Natural killer cell (primary cell): ENCODE measurements at regions not wholly inside any gene's neighbourhood (a gene's known extent, or its start where the extent isn't known, plus 50 kb on each side); places are given as distances from the start of the nearest gene placed in this dataset.
A peak's percentile ranks its signal among the peaks of the same experiment; 100 is the strongest.
"Not testable (repeated sequence)": the region's sequence is repeated elsewhere in the genome, so short reads cannot be mapped to it uniquely, and the experiment has no call there.

ENCODE experiments used
- ATAC-seq, 3 donors: fragments of 150-1000 bp in 2 of 3; fragments of 200-7000 bp in 1 of 3; cut with Tn5 transposase; 1 replicate in 1 of 3; 2 replicates in 2 of 3; pipeline ENCODE4 v1.10.0; 2021; ENCODE audit warnings: mild to moderate bottlenecking in 2 of 3, moderate library complexity in 2 of 3
- DNase-seq, 2 donors: peaks; one replicate each; pipeline versions ENCODE4 v3.0.0 to v3.0.0-alpha.2; 2013 to 2021; ENCODE audit warnings: mixed read lengths in 1 of 2
- H3K27ac ChIP-seq: one replicate; pipeline ENCODE4 v1.5.1; 2013; ENCODE audit warnings: mild to moderate bottlenecking, low read length
- H3K27me3 ChIP-seq: one replicate; pipeline ENCODE4 v1.6.1; 2013; ENCODE audit warnings: low read length; ENCODE audit not compliant: control insufficient read depth, insufficient read depth
- H3K36me3 ChIP-seq: one replicate; pipeline ENCODE4 v1.6.1; 2013; ENCODE audit warnings: low read length; ENCODE audit not compliant: control insufficient read depth, insufficient read depth
- H3K4me1 ChIP-seq: one replicate; pipeline ENCODE4 v1.6.1; 2013; ENCODE audit warnings: low read length; ENCODE audit not compliant: control insufficient read depth, insufficient read depth
- H3K4me3 ChIP-seq: one replicate; pipeline ENCODE4 v1.5.1; 2013; ENCODE audit warnings: low read length
- H3K9me3 ChIP-seq: one replicate; pipeline ENCODE4 v1.6.1; 2013; ENCODE audit warnings: low read length; ENCODE audit not compliant: control insufficient read depth, insufficient read depth
- H3K27ac Mint-ChIP-seq, 2 donors: one replicate each; pipeline ENCODE4 v1.8.0; 2022; ENCODE audit warnings: mild to moderate bottlenecking in 2 of 2, mixed read lengths in 2 of 2, moderate library complexity in 1 of 2
- H3K27me3 Mint-ChIP-seq, 2 donors: one replicate each; pipeline ENCODE4 v1.8.0; 2022; ENCODE audit warnings: low read depth in 2 of 2, mixed read lengths in 2 of 2
- H3K36me3 Mint-ChIP-seq: one replicate; pipeline ENCODE4 v1.8.0; 2022; ENCODE audit warnings: mixed read lengths
- H3K4me1 Mint-ChIP-seq, 2 donors: one replicate each; pipeline ENCODE4 v1.8.0; 2022; ENCODE audit warnings: mixed read lengths in 2 of 2
- H3K4me3 Mint-ChIP-seq: one replicate; pipeline ENCODE4 v1.8.0; 2022; ENCODE audit warnings: mild to moderate bottlenecking, moderate library complexity, mixed read lengths
- H3K9me3 Mint-ChIP-seq, 2 donors: one replicate each; pipeline ENCODE4 v1.8.0; 2022; ENCODE audit warnings: mixed read lengths in 2 of 2
- WGBS: methylation state at CpG from one replicate; pipeline ENCODE4 v1.1.7; 2013; ENCODE audit warnings: missing lambda C conversion rate; ENCODE audit not compliant: insufficient coverage; 5-methylcytosine and 5-hydroxymethylcytosine counted together
- intact Hi-C: fragments of 100-400 bp; cut with micrococcal nuclease; formaldehyde crosslinking; loops from one replicate; pipeline ENCODE4 v1.14.2; 2022
- TF ChIP-seq, protein P1 (sequence below): fragments of 200-600 bp; IDR thresholded peaks from one replicate; pipeline ENCODE4 v1.8.0; 2022; ENCODE audit warnings: antibody characterized with exemption

DNA sequence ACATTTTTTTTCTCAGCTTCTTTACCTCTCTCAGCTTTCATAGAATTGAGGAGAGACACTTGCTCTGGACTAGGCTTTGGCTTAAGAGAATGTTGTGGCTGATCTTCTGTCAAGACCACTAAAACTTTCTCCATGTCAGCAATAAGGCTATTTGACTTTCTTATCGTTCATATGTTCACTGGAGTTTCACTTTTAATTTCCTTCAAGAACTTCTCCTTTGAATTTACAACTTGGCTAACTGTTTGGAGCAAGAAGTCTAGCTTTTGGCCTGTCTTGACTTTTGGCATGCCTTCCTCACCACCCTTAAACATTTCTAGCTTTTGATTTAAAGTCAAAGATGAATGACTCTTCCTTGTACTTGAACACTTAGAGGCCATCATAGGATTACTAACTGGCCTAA is 104.4 kb upstream of the SLC39A10 start:
- TF ChIP-seq, protein P1, sequence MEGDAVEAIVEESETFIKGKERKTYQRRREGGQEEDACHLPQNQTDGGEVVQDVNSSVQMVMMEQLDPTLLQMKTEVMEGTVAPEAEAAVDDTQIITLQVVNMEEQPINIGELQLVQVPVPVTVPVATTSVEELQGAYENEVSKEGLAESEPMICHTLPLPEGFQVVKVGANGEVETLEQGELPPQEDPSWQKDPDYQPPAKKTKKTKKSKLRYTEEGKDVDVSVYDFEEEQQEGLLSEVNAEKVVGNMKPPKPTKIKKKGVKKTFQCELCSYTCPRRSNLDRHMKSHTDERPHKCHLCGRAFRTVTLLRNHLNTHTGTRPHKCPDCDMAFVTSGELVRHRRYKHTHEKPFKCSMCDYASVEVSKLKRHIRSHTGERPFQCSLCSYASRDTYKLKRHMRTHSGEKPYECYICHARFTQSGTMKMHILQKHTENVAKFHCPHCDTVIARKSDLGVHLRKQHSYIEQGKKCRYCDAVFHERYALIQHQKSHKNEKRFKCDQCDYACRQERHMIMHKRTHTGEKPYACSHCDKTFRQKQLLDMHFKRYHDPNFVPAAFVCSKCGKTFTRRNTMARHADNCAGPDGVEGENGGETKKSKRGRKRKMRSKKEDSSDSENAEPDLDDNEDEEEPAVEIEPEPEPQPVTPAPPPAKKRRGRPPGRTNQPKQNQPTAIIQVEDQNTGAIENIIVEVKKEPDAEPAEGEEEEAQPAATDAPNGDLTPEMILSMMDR = no peak
- no peaks in the 10 kb centered on the region for H3K9me3 Mint-ChIP-seq
- Histone ChIP-seq H3K27me3 (no peaks in the 10 kb centered on the region), H3K9me3 (no peaks in the 10 kb centered on the region), H3K36me3 (no peaks in the 10 kb centered on the region), H3K27ac (peak overlapping the region; percentile 38), H3K4me3 (no peak overlapping the region), H3K4me1 (peaks cover 10% of the 10 kb centered on the region)
- intact Hi-C loops = no loop called here
- WGBS = 14% methylated on average over 1 of the region's 1 CpG
- DNase-seq = no peak
- ATAC-seq = no peak
- peaks cover 6 to 14% of the 10 kb centered on the region in 2 donors for H3K4me1 Mint-ChIP-seq
- H3K27me3 Mint-ChIP-seq = peaks cover 0 to 6% of the 10 kb centered on the region in 2 donors
- H3K27ac Mint-ChIP-seq = peak overlapping the region in 1 of 2 donors; percentile 8
- H3K4me3 Mint-ChIP-seq = peak overlapping the region; percentile 6
- peaks cover 13% of the 10 kb centered on the region for H3K36me3 Mint-ChIP-seq

DNA sequence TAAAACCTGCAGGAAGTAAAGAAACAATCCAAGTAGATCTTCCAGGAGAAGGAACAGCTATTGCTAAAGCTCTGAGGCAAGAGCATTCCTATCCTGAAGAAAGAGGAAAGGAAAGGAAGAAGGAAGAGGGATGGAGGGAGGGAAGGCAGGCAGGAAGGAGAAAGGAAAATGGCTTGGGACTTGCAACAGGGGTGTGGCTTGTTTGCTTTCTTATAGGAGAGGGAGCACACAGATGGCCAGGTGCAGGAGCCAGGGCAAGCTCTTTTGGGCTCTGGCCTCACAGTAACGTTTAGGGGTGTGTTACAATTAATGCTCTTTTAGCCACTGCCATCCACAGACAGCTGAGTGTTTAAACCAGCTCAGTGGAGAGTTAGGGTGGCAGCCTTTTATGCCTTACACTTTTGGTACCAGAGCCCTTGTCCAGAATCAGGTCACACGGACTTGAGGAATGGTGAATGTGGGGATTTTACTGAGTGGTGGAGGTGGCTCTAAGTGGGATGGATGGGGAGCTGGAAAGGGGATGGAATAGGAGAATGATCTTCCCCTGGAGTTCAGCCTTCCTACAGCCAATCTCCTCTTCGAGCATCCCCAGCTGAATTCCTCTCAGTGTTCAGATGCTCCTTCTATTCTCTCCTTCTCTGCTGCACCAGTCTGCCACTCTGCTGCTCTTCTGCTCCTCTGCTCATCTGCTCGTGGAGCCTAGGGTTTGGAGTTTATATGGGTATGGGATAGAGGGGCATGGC is 108.7 kb upstream of the SLC39A10 start:
- TF ChIP-seq, protein P1 = no peak
- Histone ChIP-seq H3K9me3 (no peaks in the 10 kb centered on the region), H3K27me3 (no peaks in the 10 kb centered on the region), H3K4me3 (no peak overlapping the region), H3K4me1 (peaks cover 6% of the 10 kb centered on the region), H3K36me3 (no peaks in the 10 kb centered on the region), H3K27ac (no peak overlapping the region)
- Mint-ChIP-seq H3K4me1 (peaks cover 11 to 13% of the 10 kb centered on the region in 2 donors), H3K27ac (no peak overlapping the region), H3K27me3 (peaks cover 0 to 6% of the 10 kb centered on the region in 2 donors), H3K9me3 (no peaks in the 10 kb centered on the region), H3K36me3 (peaks cover 13% of the 10 kb centered on the region), H3K4me3 (no peak overlapping the region)
- DNase-seq = no peak
- intact Hi-C loops = no loop called here
- 92% methylated on average over 4 of the region's 4 CpGs for WGBS
- no peak for ATAC-seq

DNA sequence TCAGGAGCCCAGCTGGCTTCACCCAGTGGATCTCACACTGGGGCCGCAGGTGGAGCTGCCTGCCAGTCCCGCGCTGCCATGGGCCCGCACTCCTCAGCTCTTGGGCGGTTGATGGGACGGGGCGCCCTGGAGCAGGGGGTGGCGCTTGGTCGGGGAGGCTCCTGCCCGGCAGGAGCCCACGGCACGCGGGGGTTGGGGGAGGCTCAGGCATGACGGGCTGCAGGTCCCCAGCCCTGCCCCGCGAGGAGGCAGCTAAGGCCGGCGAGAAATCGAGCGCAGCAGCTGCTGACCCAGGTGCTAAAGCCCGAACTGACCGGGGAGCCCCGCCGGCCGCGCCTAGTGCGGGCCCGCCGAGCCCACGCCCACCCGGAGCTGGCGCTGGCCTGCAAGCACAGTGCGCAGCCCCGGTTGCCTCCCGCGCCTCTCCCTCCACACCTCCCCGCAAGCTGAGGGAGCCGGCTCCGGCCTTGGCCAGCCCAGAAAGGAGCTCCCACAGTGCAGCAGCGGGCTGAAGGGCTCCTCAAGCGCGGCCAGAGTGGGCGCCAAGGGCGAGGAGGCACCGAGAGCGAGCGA is 109.7 kb upstream of the SLC39A10 start:
- H3K4me3 ChIP-seq, H3K36me3 Mint-ChIP-seq, H3K27me3 Mint-ChIP-seq, H3K27ac Mint-ChIP-seq, H3K36me3 ChIP-seq, H3K9me3 ChIP-seq, ATAC-seq, H3K4me1 ChIP-seq, intact Hi-C loops, DNase-seq, H3K4me3 Mint-ChIP-seq, H3K9me3 Mint-ChIP-seq, H3K27me3 ChIP-seq, H3K27ac ChIP-seq: not testable (repeated sequence)
- peaks cover 9 to 18% of the 10 kb centered on the region in 2 donors for H3K4me1 Mint-ChIP-seq
- 96% methylated on average over 47 of the region's 47 CpGs for WGBS

DNA sequence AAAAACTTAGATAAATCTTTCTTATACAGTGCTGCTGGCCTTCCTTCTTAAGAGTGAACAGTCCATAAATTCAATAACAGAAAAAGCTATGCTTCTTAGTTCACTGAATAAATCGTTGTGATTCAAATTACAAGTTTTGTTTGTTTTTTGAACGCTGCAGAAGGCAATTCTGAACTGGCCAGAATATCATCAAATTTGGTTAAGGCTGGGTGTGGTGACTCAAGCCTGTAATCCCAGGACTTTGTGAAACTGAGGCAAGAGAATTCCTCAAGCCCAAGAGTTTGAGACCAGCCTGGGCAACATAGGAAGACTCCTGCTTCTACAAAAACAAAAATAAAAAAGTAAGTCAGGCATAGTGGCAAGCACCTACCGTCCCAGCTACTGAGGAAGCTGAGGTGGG is 111.2 kb upstream of the SLC39A10 start:
- no peak overlapping the region for H3K4me3 ChIP-seq
- TF ChIP-seq, protein P1 = no peak
- Mint-ChIP-seq H3K27me3 (peaks cover 0 to 6% of the 10 kb centered on the region in 2 donors), H3K36me3 (peaks cover 6% of the 10 kb centered on the region), H3K27ac (no peak overlapping the region), H3K9me3 (no peaks in the 10 kb centered on the region), H3K4me3 (no peak overlapping the region), H3K4me1 (peaks cover 18 to 26% of the 10 kb centered on the region in 2 donors)
- no peaks in the 10 kb centered on the region for H3K36me3 ChIP-seq
- H3K4me1 ChIP-seq = peaks cover 5% of the 10 kb centered on the region
- intact Hi-C loops = no loop called here
- no peaks in the 10 kb centered on the region for H3K27me3 ChIP-seq
- ATAC-seq (no peak), DNase-seq (no peak)
- no peaks in the 10 kb centered on the region for H3K9me3 ChIP-seq
- H3K27ac ChIP-seq = no peak overlapping the region
- 89% methylated on average over 3 of the region's 3 CpGs for WGBS
